ENCODE measurements at regions not wholly inside any gene's neighbourhood (a gene's known extent, or its start where the extent isn't known, plus 50 kb on each side); places are given as distances from the start of the nearest gene placed in this dataset.

- no peak for TF ChIP-seq ZNF384 (IDR thresholded peaks at IDR 0.05)
- TF ChIP-seq BHLHE40 (IDR thresholded peaks at IDR 0.05; ENCODE audit: borderline replicate concordance): no peak
Measured at GRCh38 chr4:153937289-153937688, 148.4 kb upstream of the SFRP2 start.
